HL-60 (cell line): ENCODE measurements at regions not wholly inside any gene's neighbourhood (a gene's known extent, or its start where the extent isn't known, plus 50 kb on each side); places are given as distances from the start of the nearest gene placed in this dataset.
"Not testable (repeated sequence)": the region's sequence is repeated elsewhere in the genome, so short reads cannot be mapped to it uniquely, and the experiment has no call there.

Experiments used
- DNase-seq, 2 experiments: peaks; one replicate each; pipeline ENCODE4 v3.0.0-alpha.2; 2010 to 2020; ENCODE audit warnings: low read depth in 1 of 2, low spot score in 1 of 2
- H3K27ac ChIP-seq: fragments of 250-450 bp; sonication (Bioruptor Pico); replicated peaks from 2 replicates; pipeline ENCODE4 v1.5.1; 2020; ENCODE audit warnings: mild to moderate bottlenecking, moderate library complexity
- H3K27me3 ChIP-seq: fragments of 250-450 bp; sonication (Bioruptor Pico); 2 replicates; pipeline ENCODE4 v1.5.1; 2021; ENCODE audit warnings: mild to moderate bottlenecking, moderate library complexity; ENCODE audit not compliant: insufficient read depth, poor library complexity, severe bottlenecking
- H3K4me3 ChIP-seq: replicated peaks from 2 replicates; pipeline ENCODE4 v1.5.1; 2011; ENCODE audit warnings: mild to moderate bottlenecking, control low read depth, low read length; ENCODE audit not compliant: insufficient read depth
- GABPA ChIP-seq: IDR thresholded peaks from 2 replicates; pipeline ENCODE4 v1.6.1; 2012; ENCODE audit warnings: low read depth
- POLR2AphosphoS5 ChIP-seq: IDR thresholded peaks from 2 replicates; pipeline ENCODE4 v1.6.1; 2012; ENCODE audit warnings: low read depth
- SPI1 ChIP-seq: IDR thresholded peaks from 2 replicates; pipeline ENCODE4 v1.6.1; 2012; ENCODE audit warnings: low read depth, mild to moderate bottlenecking, borderline replicate concordance
- TF ChIP-seq, protein P1 (sequence below): IDR thresholded peaks from one replicate; pipeline ENCODE4 v1.5.1; 2011; ENCODE audit warnings: low read length, control low read depth, inconsistent platforms; ENCODE audit not compliant: insufficient read depth
- TF ChIP-seq, protein P2 (sequence below): IDR thresholded peaks from 2 replicates; pipeline ENCODE4 v1.6.1; 2012; ENCODE audit warnings: low read depth; ENCODE audit not compliant: insufficient replicate concordance

DNA sequence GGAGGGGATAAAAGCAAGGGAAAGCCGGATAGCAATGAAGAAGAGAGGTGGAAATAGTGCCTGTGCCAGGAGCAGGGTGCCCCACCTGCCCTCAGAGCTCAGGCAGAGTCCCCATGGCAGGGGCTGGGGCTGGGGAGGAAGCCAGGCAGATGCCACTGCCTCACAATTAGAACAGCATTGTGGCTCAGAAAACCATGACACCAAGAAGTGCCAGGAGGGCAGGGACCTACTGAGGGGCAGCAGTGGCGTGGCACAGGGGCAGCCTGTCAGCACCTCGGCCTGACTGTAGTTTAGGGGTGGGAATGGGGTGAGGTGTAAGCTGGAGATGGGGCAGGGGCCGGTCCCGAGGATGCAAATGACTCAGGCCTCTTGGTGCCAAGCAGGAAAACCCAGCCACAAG lies 532.1 kb upstream of the B3GAT1 start:
- TF ChIP-seq GABPA: no peak
- TF ChIP-seq, protein P1, sequence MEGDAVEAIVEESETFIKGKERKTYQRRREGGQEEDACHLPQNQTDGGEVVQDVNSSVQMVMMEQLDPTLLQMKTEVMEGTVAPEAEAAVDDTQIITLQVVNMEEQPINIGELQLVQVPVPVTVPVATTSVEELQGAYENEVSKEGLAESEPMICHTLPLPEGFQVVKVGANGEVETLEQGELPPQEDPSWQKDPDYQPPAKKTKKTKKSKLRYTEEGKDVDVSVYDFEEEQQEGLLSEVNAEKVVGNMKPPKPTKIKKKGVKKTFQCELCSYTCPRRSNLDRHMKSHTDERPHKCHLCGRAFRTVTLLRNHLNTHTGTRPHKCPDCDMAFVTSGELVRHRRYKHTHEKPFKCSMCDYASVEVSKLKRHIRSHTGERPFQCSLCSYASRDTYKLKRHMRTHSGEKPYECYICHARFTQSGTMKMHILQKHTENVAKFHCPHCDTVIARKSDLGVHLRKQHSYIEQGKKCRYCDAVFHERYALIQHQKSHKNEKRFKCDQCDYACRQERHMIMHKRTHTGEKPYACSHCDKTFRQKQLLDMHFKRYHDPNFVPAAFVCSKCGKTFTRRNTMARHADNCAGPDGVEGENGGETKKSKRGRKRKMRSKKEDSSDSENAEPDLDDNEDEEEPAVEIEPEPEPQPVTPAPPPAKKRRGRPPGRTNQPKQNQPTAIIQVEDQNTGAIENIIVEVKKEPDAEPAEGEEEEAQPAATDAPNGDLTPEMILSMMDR: no peak
- no peak for DNase-seq
- Histone ChIP-seq H3K4me3 (no peak overlapping the region), H3K27ac (no peak overlapping the region), H3K27me3 (no peaks in the 10 kb centered on the region)

DNA sequence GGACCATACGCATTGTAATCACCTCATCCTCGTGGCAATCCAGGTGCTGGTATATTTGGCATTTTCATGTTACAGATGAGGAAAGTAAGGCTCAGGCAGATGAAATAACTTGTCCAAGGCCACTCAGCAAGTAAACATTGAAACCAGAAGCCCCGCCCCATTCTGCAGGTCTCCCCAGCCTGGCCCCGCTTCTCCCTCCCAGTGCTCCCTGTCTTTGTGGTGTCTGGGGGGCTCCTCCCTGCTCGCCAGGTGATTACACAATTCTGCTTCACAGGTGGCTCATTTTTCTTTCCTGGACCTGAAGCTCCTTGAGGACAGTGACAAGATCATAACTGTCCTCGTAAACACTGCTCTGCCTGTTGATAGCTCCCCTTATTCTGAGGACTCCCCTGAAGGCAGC lies 531.5 kb upstream of the B3GAT1 start:
- DNase-seq: no peak

DNA sequence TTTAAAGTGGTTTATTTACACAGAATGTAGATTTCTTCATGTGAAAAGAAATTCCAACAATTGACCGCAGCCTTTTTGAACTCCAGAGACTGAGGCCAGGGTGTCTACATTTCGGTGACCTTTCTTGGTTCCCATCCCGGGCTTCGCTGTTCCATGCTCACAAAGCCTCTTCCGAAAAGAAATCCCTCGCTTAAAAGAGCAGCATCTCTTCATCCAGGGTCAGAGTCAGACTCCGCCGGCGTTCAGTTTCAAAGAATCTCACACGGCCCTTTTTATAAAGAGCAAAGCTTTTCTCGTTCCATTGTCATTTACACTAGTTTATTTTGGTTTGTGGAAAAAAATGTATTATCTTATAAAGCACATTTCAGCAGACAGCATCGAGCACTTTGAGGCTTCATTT lies 530.6 kb upstream of the B3GAT1 start:
- no peak for DNase-seq
- TF ChIP-seq, protein P2, sequence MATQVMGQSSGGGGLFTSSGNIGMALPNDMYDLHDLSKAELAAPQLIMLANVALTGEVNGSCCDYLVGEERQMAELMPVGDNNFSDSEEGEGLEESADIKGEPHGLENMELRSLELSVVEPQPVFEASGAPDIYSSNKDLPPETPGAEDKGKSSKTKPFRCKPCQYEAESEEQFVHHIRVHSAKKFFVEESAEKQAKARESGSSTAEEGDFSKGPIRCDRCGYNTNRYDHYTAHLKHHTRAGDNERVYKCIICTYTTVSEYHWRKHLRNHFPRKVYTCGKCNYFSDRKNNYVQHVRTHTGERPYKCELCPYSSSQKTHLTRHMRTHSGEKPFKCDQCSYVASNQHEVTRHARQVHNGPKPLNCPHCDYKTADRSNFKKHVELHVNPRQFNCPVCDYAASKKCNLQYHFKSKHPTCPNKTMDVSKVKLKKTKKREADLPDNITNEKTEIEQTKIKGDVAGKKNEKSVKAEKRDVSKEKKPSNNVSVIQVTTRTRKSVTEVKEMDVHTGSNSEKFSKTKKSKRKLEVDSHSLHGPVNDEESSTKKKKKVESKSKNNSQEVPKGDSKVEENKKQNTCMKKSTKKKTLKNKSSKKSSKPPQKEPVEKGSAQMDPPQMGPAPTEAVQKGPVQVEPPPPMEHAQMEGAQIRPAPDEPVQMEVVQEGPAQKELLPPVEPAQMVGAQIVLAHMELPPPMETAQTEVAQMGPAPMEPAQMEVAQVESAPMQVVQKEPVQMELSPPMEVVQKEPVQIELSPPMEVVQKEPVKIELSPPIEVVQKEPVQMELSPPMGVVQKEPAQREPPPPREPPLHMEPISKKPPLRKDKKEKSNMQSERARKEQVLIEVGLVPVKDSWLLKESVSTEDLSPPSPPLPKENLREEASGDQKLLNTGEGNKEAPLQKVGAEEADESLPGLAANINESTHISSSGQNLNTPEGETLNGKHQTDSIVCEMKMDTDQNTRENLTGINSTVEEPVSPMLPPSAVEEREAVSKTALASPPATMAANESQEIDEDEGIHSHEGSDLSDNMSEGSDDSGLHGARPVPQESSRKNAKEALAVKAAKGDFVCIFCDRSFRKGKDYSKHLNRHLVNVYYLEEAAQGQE: no peak
- TF ChIP-seq, protein P1: no peak
- TF ChIP-seq POLR2AphosphoS5 (no peak), GABPA (no peak), SPI1 (no peak)
- H3K27ac ChIP-seq: no peak overlapping the region
- no peaks in the 10 kb centered on the region for H3K27me3 ChIP-seq
- H3K4me3 ChIP-seq: no peak overlapping the region

More for the DNA sequence above, 531.5 kb upstream of the B3GAT1 start:
- TF ChIP-seq POLR2AphosphoS5 (no peak), GABPA (no peak), SPI1 (no peak)
- TF ChIP-seq, protein P2: no peak
- TF ChIP-seq, protein P1: no peak
- H3K27ac ChIP-seq: no peak overlapping the region
- no peak overlapping the region for H3K4me3 ChIP-seq
- no peaks in the 10 kb centered on the region for H3K27me3 ChIP-seq

DNA sequence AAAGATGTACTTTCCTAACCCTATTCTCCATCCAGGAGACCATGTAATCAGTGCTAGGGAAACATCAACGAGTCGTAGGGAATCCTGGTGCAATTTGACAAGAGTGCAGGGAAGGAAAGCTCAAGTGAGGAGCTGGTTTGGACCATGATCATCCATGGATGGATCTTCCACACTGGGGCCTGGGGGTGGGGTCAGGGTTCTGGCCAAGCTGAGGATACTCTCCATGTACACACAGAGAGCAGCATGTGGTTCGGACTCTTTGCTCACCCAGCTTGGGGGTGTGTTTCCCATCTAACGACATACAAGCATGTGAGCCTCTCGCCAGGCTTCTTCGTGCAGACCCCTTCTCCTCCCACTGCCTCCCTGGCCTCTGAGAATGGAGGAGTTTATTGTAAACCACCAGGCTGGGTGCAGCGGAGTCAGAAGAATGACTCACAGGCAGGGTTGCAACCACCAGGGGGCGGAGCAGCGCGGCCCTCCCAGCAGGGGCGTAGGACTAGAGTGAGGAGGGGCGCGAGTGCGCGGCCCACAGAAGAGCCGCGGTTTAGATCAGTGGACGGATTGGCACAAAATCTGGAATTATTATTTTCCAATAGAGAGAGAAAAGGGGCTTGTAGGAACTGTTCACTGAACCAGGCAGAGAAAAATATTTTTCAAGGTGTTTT lies 530.0 kb upstream of the B3GAT1 start:
- not testable (repeated sequence) for H3K27ac ChIP-seq, H3K27me3 ChIP-seq, H3K4me3 ChIP-seq, DNase-seq
